ENCODE measurements at regions not wholly inside any gene's neighbourhood (a gene's known extent, or its start where the extent isn't known, plus 50 kb on each side); places are given as distances from the start of the nearest gene placed in this dataset.

DNA sequence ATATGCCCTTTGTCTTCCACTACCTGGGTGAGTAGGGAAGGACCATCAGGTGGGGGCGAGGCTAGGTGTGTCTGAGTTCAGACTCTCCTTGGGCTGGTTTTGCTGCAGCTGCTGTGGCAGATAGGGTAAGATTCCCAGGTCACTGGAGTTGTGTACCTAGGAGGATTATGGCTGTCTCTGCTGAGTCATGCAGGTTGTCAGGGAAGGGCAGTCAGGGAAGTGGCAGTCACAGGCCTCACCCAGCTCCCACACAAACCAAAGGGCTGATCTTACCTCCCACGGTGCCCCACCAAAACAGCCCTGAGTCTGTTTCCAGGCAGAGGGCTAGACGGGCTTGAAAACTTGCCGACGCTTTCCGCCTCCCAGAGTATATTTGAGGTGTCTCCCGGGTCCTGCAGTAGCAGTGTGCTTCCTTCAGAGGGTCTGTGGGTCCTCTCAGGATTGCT, 201.6 kb upstream of the PLXNA2 start:
- TF ChIP-seq, protein P1, sequence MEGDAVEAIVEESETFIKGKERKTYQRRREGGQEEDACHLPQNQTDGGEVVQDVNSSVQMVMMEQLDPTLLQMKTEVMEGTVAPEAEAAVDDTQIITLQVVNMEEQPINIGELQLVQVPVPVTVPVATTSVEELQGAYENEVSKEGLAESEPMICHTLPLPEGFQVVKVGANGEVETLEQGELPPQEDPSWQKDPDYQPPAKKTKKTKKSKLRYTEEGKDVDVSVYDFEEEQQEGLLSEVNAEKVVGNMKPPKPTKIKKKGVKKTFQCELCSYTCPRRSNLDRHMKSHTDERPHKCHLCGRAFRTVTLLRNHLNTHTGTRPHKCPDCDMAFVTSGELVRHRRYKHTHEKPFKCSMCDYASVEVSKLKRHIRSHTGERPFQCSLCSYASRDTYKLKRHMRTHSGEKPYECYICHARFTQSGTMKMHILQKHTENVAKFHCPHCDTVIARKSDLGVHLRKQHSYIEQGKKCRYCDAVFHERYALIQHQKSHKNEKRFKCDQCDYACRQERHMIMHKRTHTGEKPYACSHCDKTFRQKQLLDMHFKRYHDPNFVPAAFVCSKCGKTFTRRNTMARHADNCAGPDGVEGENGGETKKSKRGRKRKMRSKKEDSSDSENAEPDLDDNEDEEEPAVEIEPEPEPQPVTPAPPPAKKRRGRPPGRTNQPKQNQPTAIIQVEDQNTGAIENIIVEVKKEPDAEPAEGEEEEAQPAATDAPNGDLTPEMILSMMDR (IDR thresholded peaks at IDR 0.05; ENCODE audit: insufficient read depth, low read depth, low read length): no peak
- no peak for TF ChIP-seq EZH2 (IDR thresholded peaks at IDR 0.05; ENCODE audit: insufficient read depth, low read length)
